HG02852 (cell line): ENCODE measurements at regions not wholly inside any gene's neighbourhood (a gene's known extent, or its start where the extent isn't known, plus 50 kb on each side); places are given as distances from the start of the nearest gene placed in this dataset.
"Not testable (repeated sequence)": the region's sequence is repeated elsewhere in the genome, so short reads cannot be mapped to it uniquely, and the experiment has no call there.

Source experiments
- ATAC-seq: cut with Tn5 transposase; IDR thresholded peaks from one replicate; pipeline ENCODE4 v1.9.1; 2021; ENCODE audit warnings: mild to moderate bottlenecking, moderate library complexity; ENCODE audit not compliant: unreplicated experiment

DNA sequence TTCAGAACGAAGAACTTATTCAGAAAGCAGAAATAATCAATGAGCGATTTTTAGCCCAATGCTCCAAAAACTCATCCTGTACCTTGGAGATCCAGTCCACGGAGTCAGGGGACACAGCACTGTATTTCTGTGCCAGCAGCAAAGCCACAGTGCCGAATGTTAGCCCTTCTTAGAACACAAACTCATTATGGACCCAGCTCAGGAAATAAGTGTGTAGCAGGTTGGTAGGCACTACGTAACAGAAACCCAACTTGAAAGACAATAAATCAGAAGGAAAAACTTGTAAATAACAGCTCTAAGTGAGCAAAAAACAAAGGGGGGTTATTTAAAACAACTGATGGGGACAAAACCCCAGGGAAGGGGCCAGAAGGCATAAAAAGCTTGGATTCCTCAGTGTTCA is 112.0 kb upstream of the PRSS1 start:
- ATAC-seq, result no peak

DNA sequence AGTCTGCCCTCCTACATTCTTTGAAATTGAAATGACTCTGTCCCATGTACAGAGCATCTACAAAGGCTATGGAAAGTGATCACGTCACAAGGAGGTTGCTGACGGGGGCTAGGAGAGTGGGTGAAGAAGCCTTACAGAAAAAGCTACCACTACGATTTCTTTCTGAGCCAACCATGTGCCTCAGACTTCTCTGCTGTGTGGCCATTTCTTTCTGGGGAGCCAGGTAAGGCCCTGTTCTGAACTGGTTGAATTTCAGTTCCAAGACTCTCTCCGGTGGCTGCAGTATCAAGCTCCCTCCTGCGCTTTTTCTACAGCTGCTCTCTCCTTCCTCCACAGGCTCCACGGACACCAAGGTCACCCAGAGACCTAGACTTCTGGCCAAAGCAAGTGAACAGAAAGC is 112.5 kb upstream of the PRSS1 start:
- no peak for ATAC-seq

DNA sequence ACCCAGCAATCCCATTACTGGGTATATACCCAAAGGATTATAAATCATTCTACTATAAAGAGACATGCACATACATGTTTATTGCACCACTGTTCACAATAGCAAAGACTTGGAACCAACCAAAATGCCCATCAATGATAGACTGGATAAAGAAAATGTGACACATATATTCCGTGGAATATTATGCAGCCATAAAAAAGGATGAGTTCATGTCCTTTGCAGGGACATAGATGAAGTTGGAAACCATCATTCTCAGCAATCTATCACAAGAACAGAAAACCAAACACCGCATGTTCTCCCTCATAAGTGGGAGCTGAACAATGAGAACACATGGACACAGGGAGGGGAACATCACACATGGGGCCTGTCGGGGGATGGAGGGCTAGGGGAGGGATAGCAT is 113.2 kb upstream of the PRSS1 start:
- not testable (repeated sequence) for ATAC-seq

DNA sequence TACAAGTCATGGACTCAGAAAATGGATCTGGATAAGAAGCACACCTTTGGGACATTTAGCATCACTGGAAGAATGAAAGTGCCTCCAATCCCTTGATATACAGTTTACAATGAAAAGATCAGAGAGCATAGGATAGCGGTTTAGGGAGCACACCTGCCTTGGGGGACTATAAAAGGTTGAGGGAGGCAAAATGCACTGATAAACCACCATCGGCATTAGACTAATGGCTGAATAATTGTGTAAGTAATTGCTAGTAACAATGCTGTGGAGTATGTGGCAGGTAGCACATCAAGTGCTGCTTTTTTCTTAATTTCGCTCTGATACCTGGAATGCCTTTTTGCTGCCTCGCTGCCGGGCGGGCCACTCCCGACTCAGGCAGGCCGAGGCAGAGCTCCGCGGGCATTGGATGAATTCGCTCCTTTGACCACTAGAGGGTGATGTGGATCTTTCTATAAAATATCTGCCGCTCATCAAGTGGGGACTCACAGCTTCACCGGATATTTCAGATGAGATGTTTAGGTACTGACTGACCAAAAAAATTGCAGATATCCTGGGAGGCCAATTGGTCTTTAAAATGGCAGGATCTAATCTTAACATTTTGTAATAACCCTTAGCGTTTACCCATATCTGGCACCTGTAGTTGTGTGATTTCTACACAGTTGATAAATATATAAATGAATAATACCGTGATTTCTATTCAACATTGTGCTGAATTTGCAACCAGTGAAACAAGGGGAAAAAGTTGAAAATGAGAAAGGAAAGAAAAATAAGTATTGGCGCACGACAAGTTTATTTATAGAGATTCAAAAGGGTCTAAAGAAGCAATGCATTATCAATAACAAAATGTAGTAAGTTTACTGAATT is 116.8 kb upstream of the PRSS1 start:
- ATAC-seq, result peak; percentile 91

DNA sequence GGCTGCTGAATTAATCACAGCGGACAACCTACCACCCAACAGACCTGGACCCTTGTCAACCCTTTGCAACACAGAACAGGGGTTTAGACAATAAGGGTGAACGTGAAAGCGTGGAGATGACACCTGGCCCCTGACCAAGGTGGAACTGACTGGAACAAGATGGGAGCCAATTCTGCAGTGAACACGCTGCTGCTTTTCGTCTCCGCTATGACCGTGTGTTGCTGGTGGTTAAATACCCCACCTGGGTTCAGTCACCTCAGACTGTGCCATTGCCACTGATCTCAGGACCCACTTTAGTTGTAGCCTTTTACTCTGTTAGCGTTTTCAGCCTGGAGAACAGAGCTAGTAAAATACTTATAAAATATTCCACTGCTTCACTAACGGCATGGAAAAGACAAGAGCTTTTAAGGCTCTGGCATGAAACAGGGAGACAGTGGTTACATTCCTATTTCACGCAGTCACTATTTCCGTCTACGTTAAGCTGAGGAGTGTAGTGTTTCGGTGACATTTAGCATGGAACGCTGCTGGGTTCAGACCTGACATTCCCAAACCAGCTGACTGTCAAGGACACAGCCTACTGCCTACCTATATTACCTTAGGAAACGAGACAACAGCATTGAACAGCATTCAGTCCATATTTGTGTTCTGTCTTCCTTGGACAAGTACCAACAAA is 119.5 kb upstream of the PRSS1 start:
- ATAC-seq, result no peak

DNA sequence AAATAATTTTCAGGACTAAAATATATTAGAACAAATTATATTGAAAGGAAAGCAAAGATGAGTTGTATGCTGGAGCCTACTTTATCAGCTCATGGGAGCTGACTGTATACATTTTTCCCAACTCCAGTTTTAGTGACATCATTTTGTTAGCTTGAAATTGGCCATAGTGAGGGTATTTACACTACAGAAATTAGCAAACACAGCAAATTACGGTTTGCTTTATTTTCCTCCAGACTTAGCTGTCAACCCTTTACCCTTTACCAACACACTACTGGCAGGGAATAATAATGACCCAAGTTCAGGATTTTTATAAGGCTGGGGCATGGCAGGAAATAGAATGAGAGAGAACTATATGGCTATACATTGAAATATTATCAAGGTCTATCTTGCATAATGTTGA is 120.3 kb upstream of the PRSS1 start:
- no peak for ATAC-seq

DNA sequence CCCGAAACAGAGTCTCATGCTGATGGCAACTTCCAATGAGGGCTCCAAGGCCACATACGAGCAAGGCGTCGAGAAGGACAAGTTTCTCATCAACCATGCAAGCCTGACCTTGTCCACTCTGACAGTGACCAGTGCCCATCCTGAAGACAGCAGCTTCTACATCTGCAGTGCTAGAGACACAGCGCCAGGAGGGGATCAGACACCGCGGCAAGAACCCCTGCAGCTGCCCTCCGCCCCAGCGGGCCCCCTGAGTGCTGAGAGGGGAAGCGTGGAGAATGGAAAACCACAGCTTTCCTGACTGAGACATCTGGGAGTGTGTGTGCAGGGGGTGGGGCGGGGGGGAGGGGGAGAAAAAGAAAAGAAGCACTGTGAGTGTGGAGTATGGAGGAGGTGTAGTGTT is 122.0 kb upstream of the PRSS1 start:
- not testable (repeated sequence) for ATAC-seq

DNA sequence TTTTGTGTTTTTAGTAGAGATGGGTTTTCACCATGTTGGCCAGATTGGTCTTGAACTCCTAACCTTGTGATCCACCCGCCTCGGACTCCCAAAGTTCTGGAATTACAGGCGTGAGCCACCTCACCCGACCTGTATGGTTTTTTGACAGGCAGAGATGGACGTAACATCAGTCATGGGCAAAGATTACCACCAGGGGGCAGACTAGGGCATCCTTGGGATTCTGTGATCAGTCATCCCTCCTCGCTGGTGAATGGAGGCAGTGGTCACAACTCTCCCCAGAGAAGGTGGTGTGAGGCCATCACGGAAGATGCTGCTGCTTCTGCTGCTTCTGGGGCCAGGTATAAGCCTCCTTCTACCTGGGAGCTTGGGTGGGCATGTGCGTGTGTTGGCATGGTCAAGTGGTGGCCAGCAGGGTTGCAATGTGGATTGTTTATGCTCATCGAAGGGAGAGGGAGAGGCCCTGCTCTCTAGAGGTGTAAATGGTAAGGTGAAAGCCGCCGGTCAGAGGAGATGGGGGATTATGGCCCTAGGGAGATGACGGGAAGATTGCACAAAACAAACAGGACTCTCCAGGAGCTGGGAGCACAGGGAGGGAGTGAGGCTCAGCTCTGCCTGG is 122.7 kb upstream of the PRSS1 start:
- peak; percentile 84 for ATAC-seq

DNA sequence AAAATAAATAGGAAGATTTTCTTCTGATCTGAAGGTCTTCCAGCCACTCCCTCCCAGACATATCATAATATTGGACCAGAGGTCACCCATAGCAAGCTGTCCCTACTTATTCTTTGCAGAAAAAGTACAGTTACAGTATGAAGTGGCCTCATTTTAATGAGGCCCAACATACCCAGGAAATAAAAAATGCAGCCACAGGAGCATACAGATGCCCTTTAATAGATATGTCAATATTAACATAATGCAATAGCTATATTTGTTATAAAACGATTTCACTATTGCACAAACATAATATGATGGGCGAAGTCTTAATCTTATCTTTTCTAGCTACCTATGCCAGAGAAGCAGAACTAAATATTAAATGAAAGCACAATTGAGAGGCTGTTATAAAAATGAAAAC is 124.1 kb upstream of the PRSS1 start:
- not testable (repeated sequence) for ATAC-seq

DNA sequence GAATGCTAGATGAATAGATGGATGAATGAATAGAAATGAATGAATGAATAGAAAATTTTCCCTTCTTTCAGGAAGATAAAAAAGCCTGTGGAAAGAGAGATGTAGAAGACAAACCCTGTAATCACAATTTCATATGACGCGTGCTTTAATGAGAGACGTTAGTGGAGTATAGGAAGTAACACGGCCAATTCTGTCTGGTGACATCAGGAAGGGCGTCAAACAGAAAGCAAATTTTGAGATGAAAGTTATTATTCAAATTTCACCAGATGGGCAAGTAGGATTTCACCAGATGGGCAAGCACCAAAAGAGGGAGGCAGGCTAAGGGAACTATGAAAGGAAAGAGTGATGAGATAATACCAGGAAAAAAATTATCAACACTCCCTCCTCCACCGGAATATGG is 128.9 kb upstream of the PRSS1 start:
- no peak for ATAC-seq

DNA sequence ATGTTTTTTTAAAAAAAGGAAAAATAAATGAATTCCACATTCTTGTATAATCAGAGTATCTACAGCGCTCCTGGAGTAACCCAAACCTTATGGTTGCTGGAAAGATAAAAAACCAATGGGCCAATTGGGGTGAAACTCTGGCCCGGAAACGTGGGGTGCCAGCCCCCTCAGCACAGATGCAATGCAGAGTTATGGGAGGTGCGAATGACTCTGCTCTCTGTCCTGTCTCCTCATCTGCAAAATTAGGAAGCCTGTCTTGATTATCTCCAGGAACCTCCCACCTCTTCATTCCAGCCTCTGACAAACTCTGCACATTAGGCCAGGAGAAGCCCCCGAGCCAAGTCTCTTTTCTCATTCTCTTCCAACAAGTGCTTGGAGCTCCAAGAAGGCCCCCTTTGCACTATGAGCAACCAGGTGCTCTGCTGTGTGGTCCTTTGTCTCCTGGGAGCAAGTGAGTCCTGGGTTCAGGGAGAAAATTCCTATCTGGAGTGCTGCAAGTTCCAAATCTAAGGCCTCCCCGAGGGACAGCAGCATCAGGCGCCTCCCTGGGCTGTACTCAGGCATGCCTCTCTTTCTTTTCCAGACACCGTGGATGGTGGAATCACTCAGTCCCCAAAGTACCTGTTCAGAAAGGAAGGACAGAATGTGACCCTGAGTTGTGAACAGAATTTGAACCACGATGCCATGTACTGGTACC is 130.5 kb upstream of the PRSS1 start:
- no peak for ATAC-seq

DNA sequence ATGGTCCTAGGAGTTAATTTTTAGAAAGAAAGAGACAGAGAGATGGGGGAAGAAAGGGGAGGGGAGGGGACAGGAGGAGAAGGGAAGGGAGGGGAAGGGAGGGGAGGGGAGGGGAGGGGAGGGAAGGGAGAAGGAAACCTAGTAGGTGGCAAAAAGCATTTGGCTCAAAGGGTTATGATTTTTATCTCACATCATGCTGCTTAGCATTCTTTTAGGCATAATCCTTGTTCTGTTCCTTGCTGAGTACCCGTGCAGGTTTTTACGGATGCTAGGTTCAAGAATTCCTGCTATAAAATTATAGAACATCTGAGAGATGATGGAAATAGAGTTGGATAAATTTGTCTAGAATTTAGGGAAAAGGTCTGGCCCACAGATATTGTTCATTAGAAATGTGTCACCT is 132.4 kb upstream of the PRSS1 start:
- ATAC-seq, result no peak

DNA sequence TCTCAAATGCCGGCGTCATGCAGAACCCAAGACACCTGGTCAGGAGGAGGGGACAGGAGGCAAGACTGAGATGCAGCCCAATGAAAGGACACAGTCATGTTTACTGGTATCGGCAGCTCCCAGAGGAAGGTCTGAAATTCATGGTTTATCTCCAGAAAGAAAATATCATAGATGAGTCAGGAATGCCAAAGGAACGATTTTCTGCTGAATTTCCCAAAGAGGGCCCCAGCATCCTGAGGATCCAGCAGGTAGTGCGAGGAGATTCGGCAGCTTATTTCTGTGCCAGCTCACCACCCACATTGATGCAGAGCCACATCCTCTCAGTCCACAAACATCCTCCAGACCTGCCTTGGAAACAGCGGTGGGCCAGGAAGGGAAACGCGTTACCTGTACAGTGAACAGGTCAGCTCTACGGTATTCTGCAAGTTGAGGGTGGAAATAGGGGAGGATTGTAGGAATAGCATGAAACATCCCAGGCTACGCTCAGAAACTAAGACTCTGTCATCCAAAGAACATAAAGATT is 133.1 kb upstream of the PRSS1 start:
- no peak for ATAC-seq

DNA sequence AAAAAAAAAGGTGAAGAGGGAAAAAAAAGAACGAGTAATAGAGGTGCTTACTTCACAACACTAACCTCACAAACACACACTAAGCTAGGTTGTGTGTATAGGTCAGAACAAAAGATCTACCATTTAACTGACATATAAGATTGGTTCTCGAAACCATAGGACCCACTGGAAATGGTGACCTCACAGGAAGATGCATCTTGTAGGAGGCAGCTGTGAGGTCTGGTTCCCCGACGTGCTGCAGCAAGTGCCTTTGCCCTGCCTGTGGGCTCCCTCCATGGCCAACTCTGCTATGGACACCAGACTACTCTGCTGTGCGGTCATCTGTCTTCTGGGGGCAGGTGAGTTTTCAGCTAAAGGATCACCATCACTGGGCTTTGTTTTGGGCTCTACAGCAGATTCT is 133.8 kb upstream of the PRSS1 start:
- no peak for ATAC-seq

DNA sequence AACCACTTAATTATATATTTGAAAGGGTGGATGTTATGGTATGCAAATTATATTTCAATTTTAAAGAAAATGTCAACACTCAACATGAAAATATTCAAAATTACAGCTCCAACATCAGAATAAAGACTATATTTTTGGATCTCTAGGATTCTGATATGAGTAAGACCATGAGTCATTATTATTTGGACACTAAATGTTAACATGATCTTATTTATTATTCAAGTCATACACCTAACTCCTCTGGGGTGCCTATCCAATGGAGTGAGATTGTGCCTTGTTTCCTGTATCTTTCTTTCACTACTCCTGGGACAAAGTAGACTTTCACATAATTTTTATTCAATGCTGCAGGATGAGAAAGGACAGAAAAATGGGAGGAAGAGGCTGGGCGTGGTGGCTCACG is 135.2 kb upstream of the PRSS1 start:
- ATAC-seq, result no peak

DNA sequence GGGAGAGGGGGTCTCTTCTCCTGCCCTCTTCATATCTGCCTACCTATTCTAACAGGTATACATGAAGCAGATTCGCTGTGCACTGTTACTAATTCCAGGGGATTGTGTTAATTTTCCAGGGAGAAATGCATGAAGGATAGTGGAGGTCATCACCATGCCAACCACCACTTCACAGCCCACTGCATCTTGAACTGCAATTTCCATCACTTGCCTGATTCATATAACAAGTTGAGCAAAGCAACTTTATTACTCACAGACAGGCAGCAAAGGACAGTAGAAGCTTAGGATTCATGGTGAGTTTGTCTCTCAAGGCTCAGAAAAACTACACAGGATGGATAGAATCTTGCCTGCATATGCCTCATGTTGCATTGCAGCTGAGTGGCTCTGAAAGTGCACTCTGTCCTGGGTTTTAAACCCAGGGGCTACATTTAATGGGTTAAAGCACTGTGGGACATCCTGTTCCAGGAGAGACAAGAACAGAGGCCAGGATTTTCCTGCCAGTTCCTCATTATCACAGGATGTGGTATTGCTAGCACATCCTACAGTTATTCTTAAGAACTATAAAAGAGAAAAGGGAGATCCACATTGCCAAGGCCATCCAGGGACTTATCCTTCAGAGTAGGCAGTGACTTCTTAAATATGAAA is 136.9 kb upstream of the PRSS1 start:
- no peak for ATAC-seq

DNA sequence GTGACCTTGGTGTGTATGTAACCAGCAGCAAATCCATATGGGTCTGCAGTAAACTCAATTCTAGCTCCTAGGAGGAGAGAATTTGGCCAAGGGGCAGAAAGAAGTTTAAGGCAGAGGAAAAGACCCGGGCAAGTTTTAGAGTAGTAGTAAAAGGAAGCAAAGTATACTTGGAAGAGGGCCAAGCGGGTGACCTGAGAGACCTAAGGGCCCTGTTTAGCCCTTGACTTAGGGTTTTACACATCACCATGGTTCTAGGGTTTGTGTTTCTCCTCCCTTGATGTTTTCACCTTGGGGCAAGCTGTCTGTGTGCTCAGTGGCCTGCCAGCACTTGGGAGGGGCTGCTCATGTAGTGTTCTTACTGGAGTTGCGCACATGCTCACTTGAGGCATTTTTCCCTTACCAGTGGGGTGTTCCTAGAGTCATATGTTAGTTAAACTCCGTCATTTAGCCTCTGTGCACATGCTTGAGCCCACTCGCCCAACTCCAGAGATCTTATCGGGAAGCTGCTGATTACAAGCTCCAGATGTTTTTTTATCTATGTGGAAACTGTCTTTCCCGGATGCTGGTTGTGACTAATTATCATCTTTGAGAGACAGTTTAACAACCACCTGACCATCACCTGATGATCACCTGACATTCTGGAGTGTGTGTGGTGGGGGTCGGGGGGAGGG is 137.6 kb upstream of the PRSS1 start:
- no peak for ATAC-seq

DNA sequence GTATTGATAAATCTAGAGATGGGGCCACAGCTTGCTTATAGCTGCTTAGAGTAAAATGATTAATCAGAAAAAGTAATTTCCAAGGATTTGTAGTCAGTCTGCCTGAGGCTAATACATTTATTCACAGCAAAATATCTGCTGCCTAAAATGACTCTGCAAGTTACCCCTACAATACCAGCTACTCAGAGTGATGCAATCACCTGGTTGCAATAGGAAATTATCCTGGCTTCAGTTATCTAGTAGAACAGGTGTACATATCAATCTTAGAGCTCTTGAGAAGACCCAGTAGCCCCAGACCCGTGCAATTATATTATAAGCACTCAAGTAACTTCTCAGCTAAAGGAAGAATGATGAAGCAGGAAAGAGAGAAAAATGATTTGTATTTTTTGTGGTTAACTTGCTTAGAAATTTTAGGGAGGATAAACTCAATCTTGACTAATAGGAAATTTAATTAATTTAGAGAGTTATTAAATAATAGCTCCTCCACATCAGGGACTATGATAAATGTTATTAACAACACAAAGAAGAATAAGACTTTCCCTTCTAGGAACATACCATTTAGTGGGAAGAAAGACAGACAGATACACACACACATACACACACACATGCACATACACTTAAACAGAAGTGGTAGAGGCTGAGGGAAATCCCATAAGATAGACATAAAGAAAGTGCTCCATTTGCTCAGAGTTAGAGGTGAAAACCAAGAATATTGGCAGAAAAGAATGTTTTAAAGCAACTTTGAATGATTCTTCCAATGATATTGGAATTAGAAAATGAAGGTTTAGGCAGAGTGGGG is 140.4 kb upstream of the PRSS1 start:
- no peak for ATAC-seq

DNA sequence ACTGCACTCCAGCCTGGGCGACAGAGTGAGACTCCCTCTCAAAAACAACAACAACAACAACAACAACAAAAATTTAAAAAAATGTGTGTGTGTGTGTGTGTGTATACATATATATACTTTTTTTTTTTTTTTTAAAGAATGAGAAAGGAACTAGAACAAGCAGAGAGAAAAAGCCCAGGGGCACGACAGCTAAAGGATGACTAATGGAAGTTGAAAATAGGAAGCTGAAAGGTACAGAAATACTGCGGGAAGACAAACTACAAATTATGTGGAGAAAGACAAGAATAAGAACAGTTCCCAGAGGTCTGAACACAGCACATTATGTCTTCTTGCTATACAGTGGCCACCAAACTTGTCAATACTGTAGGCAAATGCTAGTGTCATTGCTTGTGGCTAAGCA is 141.9 kb upstream of the PRSS1 start:
- no peak for ATAC-seq
